GM12873 (cell line): ENCODE measurements at regions not wholly inside any gene's neighbourhood (a gene's known extent, or its start where the extent isn't known, plus 50 kb on each side); places are given as distances from the start of the nearest gene placed in this dataset.

Experiments used
- TF ChIP-seq, protein P1 (sequence below): IDR thresholded peaks from 2 replicates; pipeline ENCODE4 v1.5.1; 2012; ENCODE audit warnings: low read depth, mild to moderate bottlenecking, moderate library complexity, low read length, control low read depth; ENCODE audit not compliant: insufficient read depth; ENCODE audit errors: missing control alignments

DNA sequence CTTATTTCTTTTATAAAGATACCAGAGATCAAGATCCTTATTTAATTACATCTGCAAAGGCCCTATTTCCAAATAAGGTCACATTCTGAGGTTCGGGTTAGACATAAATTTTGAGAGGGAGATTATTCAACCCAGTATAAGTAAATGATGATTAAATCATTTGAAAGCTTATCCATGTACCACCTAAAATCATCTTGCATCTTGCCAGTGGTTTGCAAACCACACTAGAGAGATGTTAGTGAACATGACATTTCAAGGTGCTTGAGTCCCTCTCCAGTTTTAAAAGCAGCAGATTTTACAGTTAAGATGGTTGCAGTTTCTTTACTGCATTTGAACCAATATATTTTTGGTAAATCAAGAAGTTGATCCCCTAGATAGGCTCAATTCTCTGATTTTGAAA, 49.9 kb upstream of the TMPO start:
- TF ChIP-seq, protein P1, sequence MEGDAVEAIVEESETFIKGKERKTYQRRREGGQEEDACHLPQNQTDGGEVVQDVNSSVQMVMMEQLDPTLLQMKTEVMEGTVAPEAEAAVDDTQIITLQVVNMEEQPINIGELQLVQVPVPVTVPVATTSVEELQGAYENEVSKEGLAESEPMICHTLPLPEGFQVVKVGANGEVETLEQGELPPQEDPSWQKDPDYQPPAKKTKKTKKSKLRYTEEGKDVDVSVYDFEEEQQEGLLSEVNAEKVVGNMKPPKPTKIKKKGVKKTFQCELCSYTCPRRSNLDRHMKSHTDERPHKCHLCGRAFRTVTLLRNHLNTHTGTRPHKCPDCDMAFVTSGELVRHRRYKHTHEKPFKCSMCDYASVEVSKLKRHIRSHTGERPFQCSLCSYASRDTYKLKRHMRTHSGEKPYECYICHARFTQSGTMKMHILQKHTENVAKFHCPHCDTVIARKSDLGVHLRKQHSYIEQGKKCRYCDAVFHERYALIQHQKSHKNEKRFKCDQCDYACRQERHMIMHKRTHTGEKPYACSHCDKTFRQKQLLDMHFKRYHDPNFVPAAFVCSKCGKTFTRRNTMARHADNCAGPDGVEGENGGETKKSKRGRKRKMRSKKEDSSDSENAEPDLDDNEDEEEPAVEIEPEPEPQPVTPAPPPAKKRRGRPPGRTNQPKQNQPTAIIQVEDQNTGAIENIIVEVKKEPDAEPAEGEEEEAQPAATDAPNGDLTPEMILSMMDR = no peak
